K562 (cell line): ENCODE measurements at regions not wholly inside any gene's neighbourhood (a gene's known extent, or its start where the extent isn't known, plus 50 kb on each side); places are given as distances from the start of the nearest gene placed in this dataset.

Experiments
- ARID1B ChIP-seq: fragments of 450-650 bp; IDR thresholded peaks from 2 replicates; pipeline ENCODE4 v1.6.1; 2016; ENCODE audit warnings: antibody characterized with exemption, mild to moderate bottlenecking, inconsistent platforms
- ELF4 ChIP-seq: fragments of 450-650 bp; formaldehyde crosslinking; IDR thresholded peaks from 2 replicates; pipeline ENCODE4 v1.4.0; 2022; ENCODE audit warnings: missing genetic modification characterization
- ETV5 ChIP-seq: sonication (generic); formaldehyde crosslinking; IDR thresholded peaks from 2 replicates; pipeline ENCODE4 v1.4.0; 2020; ENCODE audit warnings: low read depth, mild to moderate bottlenecking, missing genetic modification reagents
- FOSL1 ChIP-seq: fragments of 200-800 bp; sonication (Bioruptor generic); conservative IDR thresholded peaks from 2 replicates; pipeline ENCODE4 v1.6.1; 2016; ENCODE audit warnings: missing genetic modification characterization, missing compliant biosample characterization
- HSF4 ChIP-seq: fragments of 250-450 bp; sonication (Bioruptor Pico); IDR thresholded peaks from 2 replicates; pipeline ENCODE4 v2.1.2; 2022; ENCODE audit warnings: mild to moderate bottlenecking, moderate library complexity, borderline replicate concordance
- KDM1A ChIP-seq, 2 experiments: fragments of 450-650 bp; IDR thresholded peaks; 2 replicates each; pipeline ENCODE4 v1.6.1; 2016; ENCODE audit warnings: mild to moderate bottlenecking in 2 of 2
- LCOR ChIP-seq: sonication (generic); formaldehyde crosslinking; IDR thresholded peaks from 2 replicates; pipeline ENCODE4 v1.8.0; 2022; ENCODE audit warnings: mild to moderate bottlenecking, missing genetic modification reagents
- MCM7 ChIP-seq, 2 experiments: fragments of 450-650 bp; IDR thresholded peaks; 2 replicates each; pipeline ENCODE4 v1.6.1; 2016 to 2018
- MEF2A ChIP-seq: IDR thresholded peaks from 2 replicates; pipeline ENCODE4 v1.6.1; 2011; ENCODE audit warnings: low read depth, mild to moderate bottlenecking, low read length, moderate library complexity; ENCODE audit not compliant: control insufficient read depth
- PHB2 ChIP-seq: fragments of 450-650 bp; IDR thresholded peaks from 2 replicates; pipeline ENCODE4 v1.6.1; 2017; ENCODE audit warnings: low read depth
- PRPF4 ChIP-seq: fragments of 200-400 bp; formaldehyde crosslinking; IDR thresholded peaks from one replicate; pipeline ENCODE4 v1.6.1; 2017; ENCODE audit warnings: low read length, low read depth, mild to moderate bottlenecking; ENCODE audit not compliant: insufficient read depth, poor library complexity, severe bottlenecking
- PURB ChIP-seq: sonication (generic); formaldehyde crosslinking; IDR thresholded peaks from 2 replicates; pipeline ENCODE4 v1.9.0; 2021; ENCODE audit warnings: low read depth, mild to moderate bottlenecking, missing genetic modification reagents
- SMAD4 ChIP-seq: fragments of 250-450 bp; sonication (Bioruptor Pico); conservative IDR thresholded peaks from 2 replicates; pipeline ENCODE4 v1.8.0; 2021; ENCODE audit warnings: inconsistent platforms, mild to moderate bottlenecking, moderate library complexity
- SRSF7 ChIP-seq: fragments of 200-400 bp; formaldehyde crosslinking; optimal IDR thresholded peaks from 2 replicates; pipeline ENCODE3; 2017; ENCODE audit warnings: mild to moderate bottlenecking, low read depth, low read length
- SRSF9 ChIP-seq: fragments of 200-400 bp; formaldehyde crosslinking; IDR thresholded peaks from 2 replicates; pipeline ENCODE4 v1.6.1; 2017; ENCODE audit warnings: low read depth, low read length, borderline replicate concordance
- ZNF507 ChIP-seq: conservative IDR thresholded peaks from 2 replicates; pipeline ENCODE4 v1.6.1; 2017; ENCODE audit warnings: missing genetic modification characterization, missing compliant biosample characterization
- ZNF584 ChIP-seq: fragments of 200-800 bp; sonication (Bioruptor generic); IDR thresholded peaks from 2 replicates; pipeline ENCODE4 v1.6.1; 2016; ENCODE audit warnings: low read depth, mild to moderate bottlenecking, missing genetic modification characterization, missing compliant biosample characterization
- ZNF75A ChIP-seq: fragments of 450-650 bp; formaldehyde crosslinking; IDR thresholded peaks from 2 replicates; pipeline ENCODE4 v1.4.0; 2020; ENCODE audit warnings: mild to moderate bottlenecking
- ZSCAN32 ChIP-seq: fragments of 450-650 bp; formaldehyde crosslinking; IDR thresholded peaks from 2 replicates; pipeline ENCODE4 v1.4.0; 2020; ENCODE audit warnings: mild to moderate bottlenecking, moderate library complexity
- TF ChIP-seq, protein P1 (sequence below): fragments of 450-650 bp; IDR thresholded peaks from 2 replicates; pipeline ENCODE4 v1.6.1; 2016; ENCODE audit warnings: missing biosample characterization, missing genetic modification characterization
- TF ChIP-seq, protein P2 (sequence below): sonication (generic); formaldehyde crosslinking; IDR thresholded peaks from 2 replicates; pipeline ENCODE4 v1.8.0; 2023; ENCODE audit warnings: mild to moderate bottlenecking, missing genetic modification reagents
- TF ChIP-seq, protein P3 (sequence below): fragments of 250-450 bp; sonication (Bioruptor Pico); IDR thresholded peaks from 2 replicates; pipeline ENCODE4 v1.8.0; 2022; ENCODE audit warnings: inconsistent platforms, mild to moderate bottlenecking, moderate library complexity, borderline replicate concordance
- TF ChIP-seq, protein P4 (sequence below), 2 experiments: fragments of 450-650 bp in 1 of 2; sonication (generic) in 1 of 2; formaldehyde crosslinking; conservative IDR thresholded peaks; 2 replicates each; pipeline versions ENCODE4 v1.4.0 to v1.8.1; 2020 to 2022; ENCODE audit warnings: mild to moderate bottlenecking in 1 of 2, missing genetic modification reagents in 1 of 2
- TF ChIP-seq, protein P5 (sequence below): sonication (generic); formaldehyde crosslinking; IDR thresholded peaks from 2 replicates; pipeline ENCODE4 v1.8.0; 2022; ENCODE audit warnings: mild to moderate bottlenecking, missing genetic modification reagents

DNA sequence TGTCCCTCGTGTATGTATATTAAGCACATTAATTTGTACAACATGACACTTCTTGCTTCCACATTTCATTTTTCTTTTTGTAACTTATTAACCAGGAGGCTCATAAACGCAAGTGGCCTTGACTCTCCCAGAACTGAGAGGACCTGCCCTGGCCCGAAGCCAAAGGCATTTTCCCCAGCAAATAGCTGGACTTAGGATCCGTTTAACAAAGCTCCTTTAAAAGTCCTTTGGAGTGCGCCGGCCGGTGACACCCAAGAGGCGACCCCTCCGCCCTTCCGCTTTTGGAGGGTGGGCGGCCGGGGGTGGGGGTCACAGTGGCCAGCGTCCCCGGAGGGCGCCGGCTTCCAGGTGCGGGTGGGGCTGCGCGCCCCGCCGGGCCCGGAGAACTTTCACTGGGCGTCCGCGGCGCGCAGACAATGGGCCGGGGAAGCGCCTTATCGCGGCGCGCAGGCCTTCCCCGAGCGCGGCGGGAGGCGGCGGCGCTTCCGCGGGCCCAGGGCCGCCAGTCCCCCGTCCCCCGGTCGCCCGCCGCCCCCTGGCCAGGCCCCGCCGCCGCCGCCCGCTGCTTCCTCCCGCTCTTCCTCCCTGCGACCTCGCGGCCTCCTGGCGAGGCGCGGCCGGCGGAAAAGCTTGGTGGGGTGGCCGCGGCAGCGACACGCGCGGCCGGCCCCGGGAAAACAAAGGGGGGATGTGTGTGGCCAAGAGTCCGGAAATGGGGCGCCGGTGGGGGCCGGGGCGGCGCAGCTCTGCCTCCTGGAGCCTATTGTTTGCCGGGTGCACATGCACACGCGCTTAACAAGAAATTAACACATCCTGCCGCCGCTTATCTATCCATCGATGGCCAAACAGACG is 613.4 kb downstream of the MCTP2 start (continued):
- no peak for TF ChIP-seq SRSF7
- TF ChIP-seq ZNF75A (CRISPR knock-in tag) = no peak
- no peak for TF ChIP-seq HSF4 (CRISPR knock-in tag)
- TF ChIP-seq PHB2 = no peak
- peak; percentile 45 for TF ChIP-seq FOSL1 (tag)
- TF ChIP-seq, protein P1, sequence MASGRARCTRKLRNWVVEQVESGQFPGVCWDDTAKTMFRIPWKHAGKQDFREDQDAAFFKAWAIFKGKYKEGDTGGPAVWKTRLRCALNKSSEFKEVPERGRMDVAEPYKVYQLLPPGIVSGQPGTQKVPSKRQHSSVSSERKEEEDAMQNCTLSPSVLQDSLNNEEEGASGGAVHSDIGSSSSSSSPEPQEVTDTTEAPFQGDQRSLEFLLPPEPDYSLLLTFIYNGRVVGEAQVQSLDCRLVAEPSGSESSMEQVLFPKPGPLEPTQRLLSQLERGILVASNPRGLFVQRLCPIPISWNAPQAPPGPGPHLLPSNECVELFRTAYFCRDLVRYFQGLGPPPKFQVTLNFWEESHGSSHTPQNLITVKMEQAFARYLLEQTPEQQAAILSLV (tag) = no peak
- TF ChIP-seq ZNF584 (CRISPR knock-in tag) = no peak; the same call in 1 of the 2 replicates
- peak; percentile 99 for TF ChIP-seq SMAD4 (CRISPR knock-in tag)
- TF ChIP-seq ARID1B = peak; percentile 60
- TF ChIP-seq MEF2A = no peak
- TF ChIP-seq PURB (CRISPR knock-in tag) = no peak
- TF ChIP-seq KDM1A (IDR thresholded peaks at IDR 0.05) = 0 out of 4 replicates have a peak, but pooled peaks of 1 of the 2 experiments have one; percentile 14
- peak; percentile 57 for TF ChIP-seq PRPF4
- peak; percentile 83 for TF ChIP-seq LCOR (CRISPR knock-in tag)
- TF ChIP-seq ZNF507 (tag) = no peak
- TF ChIP-seq, protein P2, sequence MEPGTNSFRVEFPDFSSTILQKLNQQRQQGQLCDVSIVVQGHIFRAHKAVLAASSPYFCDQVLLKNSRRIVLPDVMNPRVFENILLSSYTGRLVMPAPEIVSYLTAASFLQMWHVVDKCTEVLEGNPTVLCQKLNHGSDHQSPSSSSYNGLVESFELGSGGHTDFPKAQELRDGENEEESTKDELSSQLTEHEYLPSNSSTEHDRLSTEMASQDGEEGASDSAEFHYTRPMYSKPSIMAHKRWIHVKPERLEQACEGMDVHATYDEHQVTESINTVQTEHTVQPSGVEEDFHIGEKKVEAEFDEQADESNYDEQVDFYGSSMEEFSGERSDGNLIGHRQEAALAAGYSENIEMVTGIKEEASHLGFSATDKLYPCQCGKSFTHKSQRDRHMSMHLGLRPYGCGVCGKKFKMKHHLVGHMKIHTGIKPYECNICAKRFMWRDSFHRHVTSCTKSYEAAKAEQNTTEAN = no peak
- no peak for TF ChIP-seq SRSF9
- TF ChIP-seq ZSCAN32 (CRISPR knock-in tag) = no peak
- TF ChIP-seq, protein P3, sequence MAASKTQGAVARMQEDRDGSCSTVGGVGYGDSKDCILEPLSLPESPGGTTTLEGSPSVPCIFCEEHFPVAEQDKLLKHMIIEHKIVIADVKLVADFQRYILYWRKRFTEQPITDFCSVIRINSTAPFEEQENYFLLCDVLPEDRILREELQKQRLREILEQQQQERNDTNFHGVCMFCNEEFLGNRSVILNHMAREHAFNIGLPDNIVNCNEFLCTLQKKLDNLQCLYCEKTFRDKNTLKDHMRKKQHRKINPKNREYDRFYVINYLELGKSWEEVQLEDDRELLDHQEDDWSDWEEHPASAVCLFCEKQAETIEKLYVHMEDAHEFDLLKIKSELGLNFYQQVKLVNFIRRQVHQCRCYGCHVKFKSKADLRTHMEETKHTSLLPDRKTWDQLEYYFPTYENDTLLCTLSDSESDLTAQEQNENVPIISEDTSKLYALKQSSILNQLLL (CRISPR knock-in tag) = no peak
- TF ChIP-seq, protein P4, sequence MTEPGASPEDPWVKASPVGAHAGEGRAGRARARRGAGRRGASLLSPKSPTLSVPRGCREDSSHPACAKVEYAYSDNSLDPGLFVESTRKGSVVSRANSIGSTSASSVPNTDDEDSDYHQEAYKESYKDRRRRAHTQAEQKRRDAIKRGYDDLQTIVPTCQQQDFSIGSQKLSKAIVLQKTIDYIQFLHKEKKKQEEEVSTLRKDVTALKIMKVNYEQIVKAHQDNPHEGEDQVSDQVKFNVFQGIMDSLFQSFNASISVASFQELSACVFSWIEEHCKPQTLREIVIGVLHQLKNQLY (CRISPR knock-in tag; conservative IDR thresholded peaks at IDR 0.05) = no peak
- TF ChIP-seq, protein P5, sequence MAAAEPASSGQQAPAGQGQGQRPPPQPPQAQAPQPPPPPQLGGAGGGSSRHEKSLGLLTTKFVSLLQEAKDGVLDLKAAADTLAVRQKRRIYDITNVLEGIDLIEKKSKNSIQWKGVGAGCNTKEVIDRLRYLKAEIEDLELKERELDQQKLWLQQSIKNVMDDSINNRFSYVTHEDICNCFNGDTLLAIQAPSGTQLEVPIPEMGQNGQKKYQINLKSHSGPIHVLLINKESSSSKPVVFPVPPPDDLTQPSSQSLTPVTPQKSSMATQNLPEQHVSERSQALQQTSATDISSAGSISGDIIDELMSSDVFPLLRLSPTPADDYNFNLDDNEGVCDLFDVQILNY = no peak
- TF ChIP-seq ELF4 (CRISPR knock-in tag) = 0 out of 2 replicates have a peak, but pooled peaks have one; percentile 5
- peak; percentile 97 for TF ChIP-seq ETV5
- TF ChIP-seq MCM7 (IDR thresholded peaks at IDR 0.05) = no peak
